ENCODE measurements at regions not wholly inside any gene's neighbourhood (a gene's known extent, or its start where the extent isn't known, plus 50 kb on each side); places are given as distances from the start of the nearest gene placed in this dataset.
A peak's percentile ranks its signal among the peaks of the same experiment; 100 is the strongest.
"Not testable (repeated sequence)": the region's sequence is repeated elsewhere in the genome, so short reads cannot be mapped to it uniquely, and the experiment has no call there.

DNA sequence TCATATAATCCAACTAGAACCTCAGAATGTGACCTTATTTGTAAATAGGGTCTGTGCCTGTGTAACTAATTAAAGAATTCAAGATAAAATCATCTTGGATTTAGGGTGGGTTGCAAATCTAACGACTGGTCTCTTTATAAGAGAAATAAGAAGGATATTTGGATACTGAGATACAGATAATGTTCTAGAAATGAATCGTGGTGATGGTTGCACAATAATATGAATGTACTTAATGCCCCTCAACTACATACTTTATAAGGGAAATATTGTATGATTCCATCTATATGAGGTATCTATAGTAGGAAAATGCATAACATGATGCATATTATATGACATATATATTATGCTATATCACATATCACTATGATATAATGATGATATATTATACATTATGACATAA, 265.7 kb downstream of the SEMA3D start:
- Histone ChIP-seq H3K27me3 (ENCODE audit: control insufficient read depth, insufficient read depth, low read length) (no peaks in the 10 kb centered on the region), H3K36me3 (ENCODE audit: control insufficient read depth, insufficient read depth, low read length) (no peaks in the 10 kb centered on the region), H3K4me3 (ENCODE audit: low read depth, low read length) (no peak overlapping the region)
- DNase-seq (ENCODE audit: low read depth) (no peak), FAIRE-seq (no peak)
- TF ChIP-seq, protein P1, sequence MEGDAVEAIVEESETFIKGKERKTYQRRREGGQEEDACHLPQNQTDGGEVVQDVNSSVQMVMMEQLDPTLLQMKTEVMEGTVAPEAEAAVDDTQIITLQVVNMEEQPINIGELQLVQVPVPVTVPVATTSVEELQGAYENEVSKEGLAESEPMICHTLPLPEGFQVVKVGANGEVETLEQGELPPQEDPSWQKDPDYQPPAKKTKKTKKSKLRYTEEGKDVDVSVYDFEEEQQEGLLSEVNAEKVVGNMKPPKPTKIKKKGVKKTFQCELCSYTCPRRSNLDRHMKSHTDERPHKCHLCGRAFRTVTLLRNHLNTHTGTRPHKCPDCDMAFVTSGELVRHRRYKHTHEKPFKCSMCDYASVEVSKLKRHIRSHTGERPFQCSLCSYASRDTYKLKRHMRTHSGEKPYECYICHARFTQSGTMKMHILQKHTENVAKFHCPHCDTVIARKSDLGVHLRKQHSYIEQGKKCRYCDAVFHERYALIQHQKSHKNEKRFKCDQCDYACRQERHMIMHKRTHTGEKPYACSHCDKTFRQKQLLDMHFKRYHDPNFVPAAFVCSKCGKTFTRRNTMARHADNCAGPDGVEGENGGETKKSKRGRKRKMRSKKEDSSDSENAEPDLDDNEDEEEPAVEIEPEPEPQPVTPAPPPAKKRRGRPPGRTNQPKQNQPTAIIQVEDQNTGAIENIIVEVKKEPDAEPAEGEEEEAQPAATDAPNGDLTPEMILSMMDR (IDR thresholded peaks at IDR 0.05; ENCODE audit: insufficient read depth, low read length, severe bottlenecking): no peak

DNA sequence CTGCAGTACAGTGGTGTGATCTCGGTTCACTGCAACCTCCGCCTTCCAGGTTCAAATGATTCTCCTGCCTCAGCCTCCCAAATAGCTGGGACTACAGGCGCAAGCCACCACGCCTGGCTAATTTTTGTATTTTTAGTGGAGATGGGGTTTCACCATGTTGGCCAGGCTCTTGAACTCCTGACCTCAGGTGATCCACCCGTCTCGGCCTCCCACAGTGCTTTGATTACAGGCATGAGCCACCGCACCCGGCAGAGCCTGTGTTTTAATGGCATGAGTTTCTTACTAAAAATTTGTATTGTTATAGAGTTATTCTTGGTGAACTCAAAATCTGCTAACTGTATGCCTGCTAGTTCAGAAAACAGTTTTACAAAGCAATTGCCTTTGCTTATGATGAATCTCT, 269.9 kb downstream of the SEMA3D start:
- not testable (repeated sequence) for FAIRE-seq; DNase-seq (ENCODE audit: low read depth); H3K4me3 ChIP-seq (ENCODE audit: low read depth, low read length); H3K27me3 ChIP-seq (ENCODE audit: control insufficient read depth, insufficient read depth, low read length); H3K36me3 ChIP-seq (ENCODE audit: control insufficient read depth, insufficient read depth, low read length)

DNA sequence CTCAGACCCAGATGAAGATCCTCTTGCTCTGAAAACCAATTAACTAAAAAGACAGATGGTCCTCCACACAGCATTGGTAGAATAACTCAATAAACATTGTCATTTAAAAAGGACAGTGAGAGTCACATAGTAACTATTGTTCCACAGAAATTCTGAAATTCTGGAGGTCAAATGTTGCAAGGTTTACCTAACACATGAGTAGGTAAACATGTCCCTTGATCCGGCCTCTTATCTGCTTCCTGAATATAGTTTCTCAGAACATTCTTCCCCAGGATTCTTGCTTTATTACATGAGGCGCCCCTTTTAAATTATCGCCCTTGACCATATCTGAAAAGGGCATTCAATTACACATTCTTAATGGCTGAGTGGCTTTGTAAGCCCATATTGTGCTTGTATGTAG, 270.7 kb downstream of the SEMA3D start:
- Histone ChIP-seq H3K27me3 (ENCODE audit: control insufficient read depth, insufficient read depth, low read length) (no peaks in the 10 kb centered on the region), H3K4me3 (ENCODE audit: low read depth, low read length) (no peak overlapping the region), H3K36me3 (ENCODE audit: control insufficient read depth, insufficient read depth, low read length) (no peaks in the 10 kb centered on the region)
- FAIRE-seq (no peak), DNase-seq (ENCODE audit: low read depth) (no peak)
- TF ChIP-seq, protein P1 (IDR thresholded peaks at IDR 0.05; ENCODE audit: insufficient read depth, low read length, severe bottlenecking): no peak

DNA sequence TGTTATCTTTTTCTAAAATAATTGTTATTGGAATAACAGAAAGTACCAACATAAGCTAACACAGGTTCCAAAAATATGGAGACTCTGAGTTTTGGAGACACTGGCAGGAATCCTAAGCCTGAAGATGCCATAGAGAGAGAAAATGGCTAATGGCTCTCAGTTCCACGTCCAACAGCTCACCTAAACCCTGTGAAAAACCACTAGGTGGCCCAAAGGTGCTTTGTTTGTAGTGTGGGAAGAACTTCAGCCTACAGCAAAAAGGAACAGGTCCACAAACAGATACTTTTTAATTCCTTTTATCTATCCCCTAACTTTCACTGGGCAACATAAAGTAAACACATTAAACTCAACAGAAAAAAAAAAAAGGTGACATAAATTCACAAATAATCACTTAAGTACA, 272.3 kb downstream of the SEMA3D start:
- FAIRE-seq (no peak), DNase-seq (ENCODE audit: low read depth) (no peak)
- Histone ChIP-seq H3K36me3 (ENCODE audit: control insufficient read depth, insufficient read depth, low read length) (no peaks in the 10 kb centered on the region), H3K27me3 (ENCODE audit: control insufficient read depth, insufficient read depth, low read length) (no peaks in the 10 kb centered on the region), H3K4me3 (ENCODE audit: low read depth, low read length) (no peak overlapping the region)
- TF ChIP-seq, protein P1 (IDR thresholded peaks at IDR 0.05; ENCODE audit: insufficient read depth, low read length, severe bottlenecking): no peak

DNA sequence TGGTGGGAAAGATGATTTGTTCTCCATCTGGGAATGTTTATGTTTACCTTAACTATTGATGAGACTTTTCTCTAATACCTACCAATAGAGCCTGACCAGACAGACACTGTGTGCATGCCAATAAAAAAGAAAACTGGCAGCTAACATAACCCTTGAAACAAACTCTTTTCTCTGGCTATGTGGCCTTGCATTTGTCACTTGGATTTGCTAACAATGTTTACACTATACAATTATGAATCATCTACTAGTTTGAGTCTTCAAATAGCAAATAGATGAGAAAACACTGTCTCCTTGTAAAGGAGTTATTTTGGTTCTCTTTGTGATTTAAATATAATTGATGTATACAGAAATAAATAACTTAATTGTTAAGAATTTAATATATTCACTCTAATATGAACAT, 273.1 kb downstream of the SEMA3D start:
- TF ChIP-seq, protein P1 (IDR thresholded peaks at IDR 0.05; ENCODE audit: insufficient read depth, low read length, severe bottlenecking): no peak
- FAIRE-seq (no peak), DNase-seq (ENCODE audit: low read depth) (peak; percentile 53)
- Histone ChIP-seq H3K27me3 (ENCODE audit: control insufficient read depth, insufficient read depth, low read length) (no peaks in the 10 kb centered on the region), H3K4me3 (ENCODE audit: low read depth, low read length) (no peak overlapping the region), H3K36me3 (ENCODE audit: control insufficient read depth, insufficient read depth, low read length) (no peaks in the 10 kb centered on the region)

DNA sequence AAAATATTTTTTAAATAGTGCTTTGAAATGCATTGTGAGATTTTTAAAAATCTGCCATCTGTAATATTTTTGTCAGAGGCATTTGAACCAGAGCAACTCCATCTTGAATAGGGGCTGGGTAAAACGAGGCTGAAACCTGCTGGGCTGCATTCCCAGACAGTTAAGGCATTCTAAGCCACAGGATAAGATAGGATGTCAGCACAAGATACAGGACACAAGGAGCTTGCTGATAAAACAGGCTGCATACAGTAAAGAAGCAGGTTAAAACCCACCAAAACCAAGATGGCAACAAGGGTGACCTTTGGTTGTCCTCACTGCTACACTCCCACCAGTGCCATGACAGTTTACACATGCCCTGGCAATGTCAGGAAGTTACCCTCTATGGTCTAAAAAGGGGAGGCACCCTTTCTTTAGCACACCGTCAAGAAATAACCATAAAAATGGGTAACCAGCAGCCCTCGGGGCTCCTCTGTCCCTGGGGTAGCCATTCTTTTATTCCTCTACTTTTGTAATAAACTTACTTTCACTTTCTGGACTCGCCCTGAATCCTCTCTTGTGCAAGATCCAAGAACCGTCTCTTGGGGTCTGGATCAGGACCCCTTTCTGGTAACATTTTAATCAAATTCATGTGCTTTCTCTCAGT, 273.7 kb downstream of the SEMA3D start:
- DNase-seq (ENCODE audit: low read depth) (peak; percentile 43), FAIRE-seq (no peak)
- Histone ChIP-seq H3K27me3 (ENCODE audit: control insufficient read depth, insufficient read depth, low read length) (no peaks in the 10 kb centered on the region), H3K36me3 (ENCODE audit: control insufficient read depth, insufficient read depth, low read length) (no peaks in the 10 kb centered on the region), H3K4me3 (ENCODE audit: low read depth, low read length) (no peak overlapping the region)
- TF ChIP-seq, protein P1 (IDR thresholded peaks at IDR 0.05; ENCODE audit: insufficient read depth, low read length, severe bottlenecking): no peak

All from bronchial epithelial cell (primary cell).